Panc1 (cell line): ENCODE measurements at regions not wholly inside any gene's neighbourhood (a gene's known extent, or its start where the extent isn't known, plus 50 kb on each side); places are given as distances from the start of the nearest gene placed in this dataset.

Experiments
- CTCF ChIP-seq: fragments of 450-650 bp; IDR thresholded peaks from 2 replicates; pipeline ENCODE4 v1.5.1; 2017; ENCODE audit warnings: mild to moderate bottlenecking
- POLR2AphosphoS5 ChIP-seq: IDR thresholded peaks from 2 replicates; pipeline ENCODE4 v1.6.1; 2012; ENCODE audit warnings: mild to moderate bottlenecking, low read depth, low read length, moderate library complexity
- SIN3A ChIP-seq: IDR thresholded peaks from 2 replicates; pipeline ENCODE4 v1.6.1; 2012; ENCODE audit warnings: low read depth, mild to moderate bottlenecking, low read length, moderate library complexity, borderline replicate concordance; ENCODE audit not compliant: insufficient read depth
- TCF7L2 ChIP-seq: IDR thresholded peaks from 2 replicates; pipeline ENCODE4 v1.6.1; 2011; ENCODE audit warnings: mild to moderate bottlenecking, low read depth, low read length, inconsistent platforms

GRCh38 chr11:93279851-93280347, 50.6 kb upstream of the DEUP1 start:
- TF ChIP-seq CTCF (no peak), SIN3A (no peak), POLR2AphosphoS5 (no peak), TCF7L2 (no peak)
